Left lobe of liver (tissue), 2 donors: ENCODE measurements at regions not wholly inside any gene's neighbourhood (a gene's known extent, or its start where the extent isn't known, plus 50 kb on each side); places are given as distances from the start of the nearest gene placed in this dataset.

Experiments used
- ATAC-seq: fragments of 200-7000 bp; cut with Tn5 transposase; one replicate; pipeline ENCODE4 v1.9.1; 2020; ENCODE audit warnings: mild to moderate bottlenecking, moderate library complexity
- DNase-seq: peaks from one replicate; pipeline ENCODE4 v3.0.0-alpha.2; 2020; ENCODE audit warnings: low spot score
- donor health status: DM: no; HTN: no; CAD: no; lungs with moderate emphysema.
- donor health status: DM: no; HTN: yes; CAD: no.

GRCh38 chr2:239905884-239906654 is 119.1 kb downstream of the NDUFA10 start:
- no peak for DNase-seq

DNA sequence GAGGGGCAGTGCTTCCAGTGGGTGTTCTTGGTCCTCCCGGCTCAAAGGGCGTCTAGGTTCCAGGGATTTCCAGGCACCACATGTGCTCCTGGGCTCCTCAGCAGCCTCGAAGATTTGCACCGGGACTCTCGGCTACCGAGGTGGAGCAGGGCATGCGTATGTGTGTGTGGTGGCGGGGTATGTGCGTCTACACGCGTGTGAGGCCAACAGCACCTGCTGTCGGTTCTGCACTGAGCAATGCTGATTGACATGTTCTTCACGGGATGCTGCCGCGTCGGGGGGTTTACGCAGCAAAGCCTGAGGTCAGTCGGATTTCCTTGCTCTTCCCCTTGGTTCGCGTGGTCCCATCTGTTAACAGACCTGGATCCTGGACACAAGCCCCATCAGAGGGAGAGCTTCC is 119.8 kb downstream of the NDUFA10 start:
- DNase-seq = no peak
- ATAC-seq = no peak

More at GRCh38 chr2:239905884-239906654, 119.1 kb downstream of the NDUFA10 start:
- no peak for ATAC-seq

DNA sequence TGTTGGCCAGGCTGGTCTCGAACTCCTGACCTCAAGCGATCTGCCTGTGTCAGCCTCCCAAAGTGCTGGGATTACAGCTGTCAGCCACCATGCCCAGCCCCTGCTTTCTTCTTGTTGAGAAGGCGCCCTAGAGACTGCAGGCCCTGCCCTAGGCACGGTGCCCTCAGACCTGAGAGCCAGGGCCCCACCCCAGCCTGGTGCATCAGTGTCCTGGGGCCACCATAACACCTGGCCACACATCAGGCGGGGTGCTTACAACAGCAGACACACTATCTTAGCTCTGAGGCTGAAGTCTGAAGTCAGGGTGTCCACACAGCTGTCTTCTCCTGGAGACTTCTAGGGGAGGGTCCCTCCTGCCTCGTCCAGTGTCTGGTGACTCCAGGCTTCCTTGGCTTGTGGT is 120.6 kb downstream of the NDUFA10 start:
- no peak for DNase-seq
- no peak for ATAC-seq

DNA sequence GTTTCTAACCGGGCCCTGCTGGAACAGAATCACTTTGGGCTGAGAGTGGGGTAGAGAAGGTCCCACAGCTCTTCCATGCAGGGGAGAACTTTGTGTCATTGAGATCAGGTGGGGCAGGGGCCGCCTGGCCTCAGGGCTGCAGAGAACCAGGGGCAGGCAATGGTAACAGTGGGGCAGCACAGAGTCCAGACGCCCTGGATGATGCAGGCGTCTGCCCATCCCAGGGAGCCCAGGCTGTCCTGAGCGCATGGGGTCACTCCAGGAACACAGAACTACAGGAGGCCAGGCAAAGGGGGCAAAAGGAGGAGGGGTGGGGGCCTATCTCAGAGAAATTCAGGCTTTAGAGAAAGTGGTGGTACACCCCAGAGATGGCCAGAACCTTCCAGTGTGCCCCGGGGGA is 121.3 kb downstream of the NDUFA10 start:
- ATAC-seq = no peak
- DNase-seq = no peak

DNA sequence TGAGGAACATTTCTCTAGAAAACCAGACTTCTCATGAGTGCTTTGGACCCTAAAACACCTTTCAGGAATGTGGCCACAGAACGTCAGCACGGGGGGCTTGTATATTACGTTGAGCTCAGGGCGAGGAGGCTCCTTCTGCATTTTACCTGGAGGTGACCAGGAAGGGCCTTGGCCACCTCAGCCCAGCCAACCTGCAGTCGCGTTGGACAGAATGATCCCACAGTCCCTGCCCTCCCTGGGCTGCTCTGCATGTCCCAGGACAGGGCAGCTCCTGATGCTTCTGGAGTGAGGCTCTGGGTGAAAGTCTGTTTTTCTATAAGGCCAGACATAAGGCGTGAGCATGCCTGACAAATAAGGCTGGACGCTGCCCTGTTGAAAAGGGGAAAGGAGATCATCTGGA is 121.9 kb downstream of the NDUFA10 start:
- ATAC-seq (no peak), DNase-seq (no peak)

- DNase-seq = no peak
- no peak for ATAC-seq
Measured at GRCh38 chr2:239902749-239903201, 122.4 kb downstream of the NDUFA10 start.

DNA sequence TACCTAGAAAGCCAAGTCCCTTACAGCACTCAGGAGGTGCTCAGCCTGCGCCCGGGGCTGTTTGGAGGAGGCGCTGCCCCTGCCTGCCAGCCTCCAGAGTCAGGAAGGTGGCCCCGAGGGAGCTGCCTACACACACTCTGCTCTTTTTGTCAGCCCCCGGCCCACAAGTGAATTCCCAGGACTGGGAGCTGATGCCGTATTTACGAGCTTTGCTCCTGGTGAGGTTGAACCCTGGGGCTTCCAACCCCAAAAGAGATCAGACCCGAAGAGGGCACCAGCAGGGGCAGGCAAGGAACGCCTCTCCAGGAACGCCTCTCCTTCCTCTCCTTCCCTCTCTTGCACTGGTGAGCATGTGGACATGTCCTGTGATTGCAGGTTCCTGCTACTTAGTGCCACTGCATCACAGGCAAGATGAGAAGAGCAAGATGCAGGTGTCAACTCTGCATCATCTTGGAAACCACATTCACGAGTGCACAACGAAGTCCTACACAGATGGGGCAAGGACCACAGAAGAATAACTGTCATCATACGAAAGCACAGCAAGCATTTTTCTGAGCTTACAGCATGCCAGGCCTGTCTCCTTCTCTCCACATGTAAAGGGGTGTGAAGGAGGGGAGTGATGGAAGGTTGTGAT is 126.7 kb downstream of the NDUFA10 start:
- DNase-seq = no peak
- ATAC-seq = no peak

DNA sequence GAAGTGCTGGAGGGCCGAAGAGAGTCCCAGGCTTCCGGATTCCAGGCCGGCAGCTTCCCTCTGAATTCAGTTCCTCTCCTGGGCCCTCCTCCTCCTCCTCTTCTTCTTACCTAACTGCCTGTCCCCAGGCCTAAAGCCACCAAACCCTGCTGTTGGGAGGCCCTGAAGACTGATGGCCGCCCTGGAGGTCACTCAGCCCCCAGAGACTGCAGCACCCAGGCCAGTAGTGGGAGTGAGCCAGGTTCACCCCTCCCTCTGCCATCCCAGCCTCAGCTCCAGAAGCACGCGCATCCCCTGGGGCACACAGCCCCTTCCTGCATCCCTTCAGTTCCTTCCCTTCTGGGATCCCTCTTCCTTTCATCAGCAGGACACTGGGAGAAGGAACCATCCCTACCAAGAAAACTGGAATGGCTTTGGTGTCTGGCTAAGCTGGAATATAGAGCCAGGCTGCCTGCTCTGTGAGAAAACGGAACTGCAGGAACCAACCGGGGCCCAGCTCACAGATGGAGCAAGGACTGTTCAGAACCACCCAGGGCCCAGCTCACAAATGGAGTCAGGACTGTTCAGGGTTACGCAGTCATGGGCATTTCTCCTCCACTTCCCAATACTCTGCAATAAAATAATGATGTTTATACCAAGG is 127.4 kb downstream of the NDUFA10 start:
- ATAC-seq = no peak
- no peak for DNase-seq

DNA sequence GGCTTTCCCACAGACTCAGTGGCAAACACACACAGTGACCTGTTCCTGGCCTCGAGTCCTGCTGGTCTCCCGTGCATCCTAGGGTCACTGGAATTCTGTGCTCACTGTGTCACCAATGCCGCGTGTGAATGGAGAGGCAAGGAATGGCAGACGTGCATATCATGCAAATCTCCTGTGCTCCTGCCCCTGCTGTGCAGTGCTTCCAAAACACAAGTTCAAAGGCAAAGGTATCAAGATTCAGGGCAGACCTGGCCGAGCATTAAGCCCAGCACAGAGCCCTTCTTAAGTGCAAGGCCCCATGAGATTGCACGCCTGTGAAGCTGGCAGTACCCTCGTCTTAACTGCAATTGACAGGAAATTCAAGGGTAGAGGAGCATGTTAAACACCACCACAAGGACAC is 129.1 kb downstream of the NDUFA10 start:
- ATAC-seq (no peak), DNase-seq (no peak)

DNA sequence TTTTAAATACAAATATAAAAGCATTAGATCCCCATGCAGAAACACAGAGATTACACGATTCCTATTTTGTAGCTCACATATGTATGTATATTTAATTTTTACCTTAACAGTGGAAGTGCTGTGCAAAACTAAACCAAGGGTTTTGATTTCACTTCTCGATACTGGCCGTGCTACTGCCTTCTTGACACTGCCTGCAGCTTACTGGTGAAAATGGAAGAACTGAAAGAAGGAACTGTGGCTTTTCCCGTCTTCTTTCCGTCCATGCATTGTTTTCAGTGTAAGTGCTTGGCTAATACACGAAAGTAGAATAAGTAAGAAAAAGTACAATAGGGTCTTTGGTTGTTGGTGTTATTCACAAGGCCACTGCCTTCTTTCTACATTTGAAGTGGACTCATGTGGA is 129.5 kb downstream of the NDUFA10 start:
- DNase-seq (no peak), ATAC-seq (no peak)

DNA sequence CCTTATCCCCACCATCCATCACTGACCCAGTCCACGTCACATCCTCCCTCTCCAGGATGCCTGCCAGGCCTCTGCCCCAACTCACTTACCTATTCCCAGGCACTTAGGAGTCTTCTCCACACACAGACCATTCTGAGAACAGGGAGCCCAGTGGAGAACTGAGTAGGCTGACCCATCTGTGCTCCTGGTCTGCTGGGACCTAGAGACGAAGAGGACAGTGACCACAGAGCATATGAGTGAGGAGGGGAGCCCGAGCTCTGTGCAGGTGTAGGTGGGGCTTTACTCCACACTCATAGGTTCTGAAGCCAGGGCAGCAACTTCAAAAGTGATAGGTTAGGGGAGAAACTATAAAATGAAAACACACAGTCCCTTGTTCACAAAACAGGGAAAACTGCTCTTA is 130.0 kb downstream of the NDUFA10 start:
- DNase-seq = no peak
- no peak for ATAC-seq

GRCh38 chr2:239894276-239894675 is 130.9 kb downstream of the NDUFA10 start:
- ATAC-seq (no peak), DNase-seq (no peak)

- ATAC-seq (no peak), DNase-seq (no peak)
Measured at GRCh38 chr2:239893236-239893515, 132.0 kb downstream of the NDUFA10 start.

GRCh38 chr2:239892441-239893235 is 132.5 kb downstream of the NDUFA10 start:
- DNase-seq = no peak
- ATAC-seq = no peak

- DNase-seq (peak; percentile 5), ATAC-seq (no peak)
Measured at GRCh38 chr2:239891698-239892097, 133.4 kb downstream of the NDUFA10 start.

GRCh38 chr2:239890206-239890746 is 134.9 kb downstream of the NDUFA10 start:
- ATAC-seq = no peak

GRCh38 chr2:239889641-239890121 is 135.5 kb downstream of the NDUFA10 start:
- ATAC-seq (no peak), DNase-seq (peak; percentile 41)

More at GRCh38 chr2:239890206-239890746, 134.9 kb downstream of the NDUFA10 start:
- DNase-seq = peak; percentile 24

- no peak for DNase-seq
- no peak for ATAC-seq
Measured at GRCh38 chr2:239887604-239888003, 137.5 kb downstream of the NDUFA10 start.

DNA sequence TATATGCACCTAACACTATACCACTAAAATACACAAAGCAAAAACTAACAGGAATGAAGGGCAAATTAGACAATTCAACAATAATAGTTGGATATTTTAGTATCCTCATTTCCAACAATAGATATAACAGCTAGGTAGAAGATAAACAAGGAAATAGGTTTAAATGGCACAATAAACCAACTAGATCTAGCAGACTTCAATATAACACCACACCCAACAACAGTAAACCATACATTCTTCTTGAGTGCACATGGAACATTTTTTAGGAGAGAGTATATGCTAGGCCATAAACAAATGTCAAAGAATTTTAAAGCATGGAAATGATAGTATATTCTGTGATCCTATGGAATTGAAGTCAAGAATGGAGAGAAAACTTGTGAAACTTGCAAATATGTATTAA is 138.4 kb downstream of the NDUFA10 start:
- ATAC-seq (no peak), DNase-seq (no peak)

- no peak for DNase-seq
- ATAC-seq = no peak
Measured at GRCh38 chr2:239884875-239885274, 140.3 kb downstream of the NDUFA10 start.

DNA sequence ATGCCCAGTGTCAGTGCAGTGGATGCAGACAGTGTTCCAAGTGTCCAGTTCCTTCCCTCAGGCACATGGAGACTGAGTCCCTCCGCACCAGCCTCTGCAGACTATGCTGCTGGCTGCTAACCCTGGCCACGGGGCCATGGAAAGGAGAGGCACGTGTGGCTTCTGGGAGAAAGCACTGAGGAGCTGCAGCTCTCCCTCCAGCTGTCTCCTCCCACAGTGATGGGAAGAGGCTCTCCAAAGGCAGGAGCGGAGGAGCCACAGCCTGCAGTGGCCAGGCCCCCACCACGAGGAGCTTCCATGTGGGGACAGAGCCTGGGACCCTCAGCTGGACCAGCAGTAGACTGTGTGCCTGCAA is 141.1 kb downstream of the NDUFA10 start:
- ATAC-seq = no peak
- DNase-seq = peak; percentile 31
